Mesothelial cell of epicardium (in vitro differentiated cells): ENCODE measurements at regions not wholly inside any gene's neighbourhood (a gene's known extent, or its start where the extent isn't known, plus 50 kb on each side); places are given as distances from the start of the nearest gene placed in this dataset.

Source experiments
- DNase-seq, 2 experiments: peaks; one replicate each; pipeline ENCODE4 v3.0.0; 2021; ENCODE audit warnings: low spot score in 2 of 2; ENCODE audit not compliant: unreplicated experiment in 2 of 2
- H3K27ac Mint-ChIP-seq: 2 replicates; pipeline ENCODE4 v1.8.0; 2021; ENCODE audit warnings: mixed read lengths
- H3K27me3 Mint-ChIP-seq: 2 replicates; pipeline ENCODE4 v1.8.0; 2021; ENCODE audit warnings: low read depth, mixed read lengths
- H3K36me3 Mint-ChIP-seq: 2 replicates; pipeline ENCODE4 v1.8.0; 2021; ENCODE audit warnings: mixed read lengths
- H3K4me1 Mint-ChIP-seq: 2 replicates; pipeline ENCODE4 v1.8.0; 2021; ENCODE audit warnings: mixed read lengths
- H3K4me3 Mint-ChIP-seq: 2 replicates; pipeline ENCODE4 v1.8.0; 2021; ENCODE audit warnings: mild to moderate bottlenecking, moderate library complexity, mixed read lengths
- H3K9me3 Mint-ChIP-seq: 2 replicates; pipeline ENCODE4 v1.8.0; 2021; ENCODE audit warnings: mixed read lengths
- CTCF ChIP-seq: fragments of 200-600 bp; sonication (generic); IDR thresholded peaks from one replicate; pipeline ENCODE4 v1.5.0; 2021; ENCODE audit warnings: antibody characterized with exemption; ENCODE audit not compliant: unreplicated experiment

GRCh38 chr6:113560908-113561307 is 296.2 kb upstream of the MARCKS start:
- H3K4me1 Mint-ChIP-seq = peaks cover 35% of the 10 kb centered on the region
- TF ChIP-seq CTCF = no peak
- no peaks in the 10 kb centered on the region for H3K9me3 Mint-ChIP-seq
- no peak for DNase-seq
- H3K36me3 Mint-ChIP-seq = no peaks in the 10 kb centered on the region
- H3K4me3 Mint-ChIP-seq = no peak overlapping the region
- no peak overlapping the region for H3K27ac Mint-ChIP-seq
- no peaks in the 10 kb centered on the region for H3K27me3 Mint-ChIP-seq

GRCh38 chr6:113562248-113562647 is 294.9 kb upstream of the MARCKS start:
- no peak for DNase-seq
- no peaks in the 10 kb centered on the region for H3K36me3 Mint-ChIP-seq
- no peak overlapping the region for H3K4me3 Mint-ChIP-seq
- H3K27me3 Mint-ChIP-seq = no peaks in the 10 kb centered on the region
- H3K9me3 Mint-ChIP-seq = no peaks in the 10 kb centered on the region
- TF ChIP-seq CTCF = no peak
- H3K4me1 Mint-ChIP-seq = peaks cover 35% of the 10 kb centered on the region
- H3K27ac Mint-ChIP-seq = no peak overlapping the region

- Mint-ChIP-seq H3K4me3 (peak overlapping the region; percentile 64), H3K4me1 (peaks cover 26% of the 10 kb centered on the region)
- no peak for TF ChIP-seq CTCF
Observed at GRCh38 chr6:113564371-113565171, 292.6 kb upstream of the MARCKS start.

GRCh38 chr6:113565306-113565705 is 291.8 kb upstream of the MARCKS start:
- Mint-ChIP-seq H3K9me3 (no peaks in the 10 kb centered on the region), H3K36me3 (no peaks in the 10 kb centered on the region), H3K27ac (peak overlapping the region; percentile 67), H3K27me3 (no peaks in the 10 kb centered on the region), H3K4me1 (peaks cover 25% of the 10 kb centered on the region), H3K4me3 (no peak overlapping the region)
- TF ChIP-seq CTCF = no peak
- no peak for DNase-seq

More at GRCh38 chr6:113564371-113565171, 292.6 kb upstream of the MARCKS start:
- peak overlapping the region; percentile 67 for H3K27ac Mint-ChIP-seq
- H3K36me3 Mint-ChIP-seq = no peaks in the 10 kb centered on the region
- H3K9me3 Mint-ChIP-seq = no peaks in the 10 kb centered on the region
- DNase-seq = peak; percentile 30 to 61
- H3K27me3 Mint-ChIP-seq = no peaks in the 10 kb centered on the region

- DNase-seq = no peak
- Mint-ChIP-seq H3K27ac (no peak overlapping the region), H3K36me3 (no peaks in the 10 kb centered on the region), H3K4me1 (peaks cover 14% of the 10 kb centered on the region), H3K4me3 (no peak overlapping the region), H3K27me3 (no peaks in the 10 kb centered on the region), H3K9me3 (peaks cover 10% of the 10 kb centered on the region)
- TF ChIP-seq CTCF = no peak
Observed at GRCh38 chr6:113570161-113570560, 287.0 kb upstream of the MARCKS start.
